PC-9 (cell line): ENCODE measurements at regions not wholly inside any gene's neighbourhood (a gene's known extent, or its start where the extent isn't known, plus 50 kb on each side); places are given as distances from the start of the nearest gene placed in this dataset.

ENCODE experiments used
- EZH2 ChIP-seq: fragments of 200-600 bp; sonication (generic); IDR thresholded peaks from 2 replicates; pipeline ENCODE4 v1.8.0; 2017; ENCODE audit warnings: antibody characterized with exemption, low read depth
- TF ChIP-seq, protein P1 (sequence below): fragments of 200-600 bp; sonication (generic); conservative IDR thresholded peaks from 2 replicates; pipeline ENCODE4 v1.6.1; 2017; ENCODE audit warnings: mixed run types, antibody characterized with exemption, mild to moderate bottlenecking, moderate library complexity

DNA sequence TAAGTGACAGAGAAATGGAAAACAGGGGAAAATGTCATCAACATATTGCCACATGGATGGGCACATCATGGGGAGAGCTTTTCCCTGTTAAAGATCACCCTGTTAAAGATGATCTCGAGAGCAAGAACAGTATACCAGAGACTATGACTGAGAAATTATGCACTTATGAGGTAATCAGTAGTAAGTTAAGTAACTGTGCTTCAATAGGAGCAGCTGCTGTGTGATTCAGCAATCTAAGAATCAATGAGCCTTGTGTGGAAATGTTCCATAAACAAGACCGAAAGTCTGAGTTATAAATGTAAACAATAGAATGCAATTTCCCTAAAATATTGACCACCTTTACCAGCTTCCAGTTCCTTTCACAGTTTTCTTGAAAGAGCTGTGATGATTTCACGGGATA is 582.3 kb downstream of the CAAP1 start:
- TF ChIP-seq, protein P1, sequence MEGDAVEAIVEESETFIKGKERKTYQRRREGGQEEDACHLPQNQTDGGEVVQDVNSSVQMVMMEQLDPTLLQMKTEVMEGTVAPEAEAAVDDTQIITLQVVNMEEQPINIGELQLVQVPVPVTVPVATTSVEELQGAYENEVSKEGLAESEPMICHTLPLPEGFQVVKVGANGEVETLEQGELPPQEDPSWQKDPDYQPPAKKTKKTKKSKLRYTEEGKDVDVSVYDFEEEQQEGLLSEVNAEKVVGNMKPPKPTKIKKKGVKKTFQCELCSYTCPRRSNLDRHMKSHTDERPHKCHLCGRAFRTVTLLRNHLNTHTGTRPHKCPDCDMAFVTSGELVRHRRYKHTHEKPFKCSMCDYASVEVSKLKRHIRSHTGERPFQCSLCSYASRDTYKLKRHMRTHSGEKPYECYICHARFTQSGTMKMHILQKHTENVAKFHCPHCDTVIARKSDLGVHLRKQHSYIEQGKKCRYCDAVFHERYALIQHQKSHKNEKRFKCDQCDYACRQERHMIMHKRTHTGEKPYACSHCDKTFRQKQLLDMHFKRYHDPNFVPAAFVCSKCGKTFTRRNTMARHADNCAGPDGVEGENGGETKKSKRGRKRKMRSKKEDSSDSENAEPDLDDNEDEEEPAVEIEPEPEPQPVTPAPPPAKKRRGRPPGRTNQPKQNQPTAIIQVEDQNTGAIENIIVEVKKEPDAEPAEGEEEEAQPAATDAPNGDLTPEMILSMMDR, result no peak
- TF ChIP-seq EZH2, result no peak
